RWPE2 (cell line): ENCODE measurements at regions not wholly inside any gene's neighbourhood (a gene's known extent, or its start where the extent isn't known, plus 50 kb on each side); places are given as distances from the start of the nearest gene placed in this dataset.

Experiments
- ATAC-seq: fragments of 200-7000 bp; cut with Tn5 transposase; 3 replicates; pipeline ENCODE4 v1.9.1; 2021; ENCODE audit warnings: low read depth
- DNase-seq: peaks from one replicate; pipeline ENCODE4 v3.0.0-alpha.2; 2020; ENCODE audit warnings: low spot score
- H3K27ac ChIP-seq: fragments of 450-650 bp; 2 replicates; pipeline ENCODE4 v1.5.1; 2017; ENCODE audit warnings: mild to moderate bottlenecking; ENCODE audit not compliant: poor library complexity, severe bottlenecking
- H3K27me3 ChIP-seq: fragments of 250-450 bp; sonication (Bioruptor Pico); 2 replicates; pipeline ENCODE4 v1.5.1; 2021; ENCODE audit warnings: mild to moderate bottlenecking, moderate library complexity; ENCODE audit not compliant: insufficient read depth, poor library complexity, severe bottlenecking
- H3K36me3 ChIP-seq: fragments of 250-450 bp; sonication (Bioruptor Pico); 2 replicates; pipeline ENCODE4 v1.5.1; 2020; ENCODE audit warnings: low read depth, mild to moderate bottlenecking, moderate library complexity
- H3K4me1 ChIP-seq: fragments of 250-450 bp; sonication (Bioruptor Pico); 2 replicates; pipeline ENCODE4 v1.5.1; 2021; ENCODE audit warnings: mild to moderate bottlenecking, moderate library complexity; ENCODE audit not compliant: insufficient read depth, poor library complexity, severe bottlenecking
- H3K4me3 ChIP-seq: fragments of 250-450 bp; sonication (Bioruptor Pico); 2 replicates; pipeline ENCODE4 v1.5.1; 2021; ENCODE audit warnings: mild to moderate bottlenecking, moderate library complexity; ENCODE audit not compliant: severe bottlenecking
- H3K9me3 ChIP-seq: fragments of 250-450 bp; sonication (Bioruptor Pico); 2 replicates; pipeline ENCODE4 v1.5.1; 2021; ENCODE audit warnings: mild to moderate bottlenecking, moderate library complexity; ENCODE audit not compliant: severe bottlenecking
- TF ChIP-seq, protein P1 (sequence below): fragments of 450-650 bp; IDR thresholded peaks from one replicate; pipeline ENCODE4 v1.5.1; 2017; ENCODE audit warnings: mild to moderate bottlenecking, moderate library complexity; ENCODE audit not compliant: poor library complexity, severe bottlenecking

- TF ChIP-seq, protein P1, sequence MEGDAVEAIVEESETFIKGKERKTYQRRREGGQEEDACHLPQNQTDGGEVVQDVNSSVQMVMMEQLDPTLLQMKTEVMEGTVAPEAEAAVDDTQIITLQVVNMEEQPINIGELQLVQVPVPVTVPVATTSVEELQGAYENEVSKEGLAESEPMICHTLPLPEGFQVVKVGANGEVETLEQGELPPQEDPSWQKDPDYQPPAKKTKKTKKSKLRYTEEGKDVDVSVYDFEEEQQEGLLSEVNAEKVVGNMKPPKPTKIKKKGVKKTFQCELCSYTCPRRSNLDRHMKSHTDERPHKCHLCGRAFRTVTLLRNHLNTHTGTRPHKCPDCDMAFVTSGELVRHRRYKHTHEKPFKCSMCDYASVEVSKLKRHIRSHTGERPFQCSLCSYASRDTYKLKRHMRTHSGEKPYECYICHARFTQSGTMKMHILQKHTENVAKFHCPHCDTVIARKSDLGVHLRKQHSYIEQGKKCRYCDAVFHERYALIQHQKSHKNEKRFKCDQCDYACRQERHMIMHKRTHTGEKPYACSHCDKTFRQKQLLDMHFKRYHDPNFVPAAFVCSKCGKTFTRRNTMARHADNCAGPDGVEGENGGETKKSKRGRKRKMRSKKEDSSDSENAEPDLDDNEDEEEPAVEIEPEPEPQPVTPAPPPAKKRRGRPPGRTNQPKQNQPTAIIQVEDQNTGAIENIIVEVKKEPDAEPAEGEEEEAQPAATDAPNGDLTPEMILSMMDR = no peak
- ATAC-seq = no peak
- Histone ChIP-seq H3K27me3 (peaks cover 17% of the 10 kb centered on the region), H3K36me3 (no peaks in the 10 kb centered on the region), H3K4me3 (no peak overlapping the region), H3K9me3 (no peaks in the 10 kb centered on the region), H3K27ac (no peak overlapping the region), H3K4me1 (no peaks in the 10 kb centered on the region)
- DNase-seq = no peak
Measured at GRCh38 chr2:122108186-122108585, 352.7 kb downstream of the TSN start.

DNA sequence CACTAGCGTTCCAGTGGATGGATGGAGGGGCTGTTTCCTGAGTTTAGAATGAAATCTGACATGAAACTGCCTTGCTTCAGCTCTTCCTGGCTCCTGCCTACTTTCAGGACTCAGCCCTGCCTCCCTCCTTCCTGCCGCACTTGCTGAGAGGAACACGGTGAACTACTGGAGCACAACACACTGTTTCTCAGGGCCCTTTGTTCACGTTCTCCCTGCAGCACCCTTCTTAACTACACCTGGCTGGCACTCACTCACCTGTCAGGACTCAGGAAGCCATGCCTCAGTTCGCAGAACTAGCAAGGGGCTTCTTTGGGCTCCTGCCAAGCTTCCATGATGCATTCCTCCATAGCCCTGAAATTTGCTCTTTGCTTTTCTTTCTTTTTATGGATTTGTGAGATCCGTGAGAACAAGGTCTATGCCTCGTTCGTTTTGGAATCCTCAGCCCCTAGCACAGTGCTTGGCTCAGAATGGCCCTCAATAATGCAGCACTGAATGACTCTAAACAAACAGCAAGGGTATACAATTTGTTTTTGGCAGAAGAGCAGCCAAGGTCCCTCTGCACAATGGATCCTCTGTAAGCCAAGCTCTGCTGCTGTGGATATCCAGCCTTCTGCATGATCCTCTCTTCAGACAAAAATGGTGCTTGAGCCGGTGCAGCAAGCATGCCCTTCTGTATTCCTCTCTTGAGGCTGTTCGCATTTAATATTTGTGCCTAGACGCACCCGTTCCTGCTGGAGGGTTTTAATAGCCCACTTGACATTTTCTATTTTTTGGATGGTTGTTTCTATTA is 357.0 kb downstream of the TSN start:
- Histone ChIP-seq H3K4me3 (no peak overlapping the region), H3K27me3 (peaks cover 10% of the 10 kb centered on the region), H3K36me3 (no peaks in the 10 kb centered on the region), H3K27ac (no peak overlapping the region), H3K9me3 (no peaks in the 10 kb centered on the region), H3K4me1 (no peaks in the 10 kb centered on the region)
- DNase-seq = no peak
- ATAC-seq = no peak
- TF ChIP-seq, protein P1 = no peak

- TF ChIP-seq, protein P1 = no peak
- ATAC-seq = no peak
- no peaks in the 10 kb centered on the region for H3K9me3 ChIP-seq
Measured at GRCh38 chr2:122114421-122114820, 359.0 kb downstream of the TSN start.

DNA sequence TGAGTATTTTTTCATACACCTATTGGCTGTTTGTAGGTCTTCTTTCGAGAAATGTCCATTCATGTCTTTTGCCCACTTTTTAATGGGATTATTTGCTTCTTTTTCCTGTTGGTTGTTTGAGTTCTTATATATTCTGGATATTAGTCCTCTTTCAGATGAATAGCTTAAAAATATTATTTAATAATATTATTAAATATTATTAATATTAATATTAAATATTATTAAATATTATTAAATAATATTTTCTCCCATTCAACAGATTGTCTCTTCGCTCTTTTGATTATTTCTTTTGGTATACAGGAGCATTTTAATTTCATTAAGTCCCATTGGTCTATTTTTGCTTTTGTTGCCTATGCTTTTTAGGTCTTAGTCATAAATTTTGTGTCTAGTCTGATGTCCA is 361.9 kb downstream of the TSN start:
- no peaks in the 10 kb centered on the region for H3K4me1 ChIP-seq

More at GRCh38 chr2:122114421-122114820, 359.0 kb downstream of the TSN start:
- Histone ChIP-seq H3K27ac (no peak overlapping the region), H3K36me3 (no peaks in the 10 kb centered on the region), H3K27me3 (peaks cover 3% of the 10 kb centered on the region), H3K4me1 (no peaks in the 10 kb centered on the region), H3K4me3 (no peak overlapping the region)
- DNase-seq = no peak

More for the DNA sequence above, 361.9 kb downstream of the TSN start:
- Histone ChIP-seq H3K9me3 (no peaks in the 10 kb centered on the region), H3K36me3 (no peaks in the 10 kb centered on the region), H3K27me3 (peaks cover 3% of the 10 kb centered on the region), H3K4me3 (no peak overlapping the region), H3K27ac (no peak overlapping the region)
- no peak for DNase-seq
- no peak for ATAC-seq
- TF ChIP-seq, protein P1 = no peak
